Hematopoietic multipotent progenitor cell treated with erythropoietin and hydrocortisone succinate and interleukin-3 and kit ligand, for 8 days (in vitro differentiated cells): ENCODE measurements at regions not wholly inside any gene's neighbourhood (a gene's known extent, or its start where the extent isn't known, plus 50 kb on each side); places are given as distances from the start of the nearest gene placed in this dataset.
"Not testable (repeated sequence)": the region's sequence is repeated elsewhere in the genome, so short reads cannot be mapped to it uniquely, and the experiment has no call there.

Source experiments
- DNase-seq: peaks from one replicate; pipeline ENCODE4 v3.0.0-alpha.2; 2015

- DNase-seq, result no peak
These were observed 1534.0 kb upstream of the SPRY2 start for GRCh38 chr13:81874681-81875661.

DNA sequence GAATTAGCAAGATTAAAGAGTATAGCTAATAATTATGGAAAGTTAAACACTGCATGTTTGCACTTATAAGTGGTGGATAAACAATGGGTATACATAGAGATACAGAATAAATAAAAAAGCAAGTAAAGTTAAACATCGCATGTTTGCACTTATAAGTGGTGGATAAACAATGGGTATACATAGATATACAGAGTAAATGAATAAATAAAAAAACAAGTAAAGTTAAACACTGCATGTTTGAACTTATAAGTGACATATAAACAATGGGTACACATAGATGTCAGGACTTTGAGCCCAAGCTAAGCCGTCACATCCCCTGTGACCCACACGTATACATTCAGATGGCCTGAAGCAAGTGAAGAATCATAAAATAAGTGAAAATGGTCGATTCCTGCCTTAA is 1533.3 kb upstream of the SPRY2 start:
- DNase-seq, result no peak

DNA sequence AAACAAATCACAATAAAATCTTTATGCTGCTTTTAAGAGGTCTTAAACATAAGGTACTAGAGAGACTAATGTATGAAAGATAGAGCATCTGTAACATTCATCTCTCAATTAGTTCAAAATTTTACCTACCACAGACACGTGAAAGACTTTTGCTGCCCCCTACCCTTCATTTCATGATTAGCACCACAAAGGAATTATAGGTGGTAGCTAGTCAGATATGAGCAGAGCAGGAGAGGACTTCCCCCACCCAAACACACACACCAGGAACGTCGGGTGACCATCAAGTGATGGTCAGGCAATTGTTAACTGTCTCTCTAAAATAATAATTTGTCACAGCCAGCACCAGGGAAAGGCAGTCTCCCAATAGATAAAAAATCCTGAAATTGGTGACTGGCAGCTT is 1531.7 kb upstream of the SPRY2 start:
- DNase-seq, result no peak

DNA sequence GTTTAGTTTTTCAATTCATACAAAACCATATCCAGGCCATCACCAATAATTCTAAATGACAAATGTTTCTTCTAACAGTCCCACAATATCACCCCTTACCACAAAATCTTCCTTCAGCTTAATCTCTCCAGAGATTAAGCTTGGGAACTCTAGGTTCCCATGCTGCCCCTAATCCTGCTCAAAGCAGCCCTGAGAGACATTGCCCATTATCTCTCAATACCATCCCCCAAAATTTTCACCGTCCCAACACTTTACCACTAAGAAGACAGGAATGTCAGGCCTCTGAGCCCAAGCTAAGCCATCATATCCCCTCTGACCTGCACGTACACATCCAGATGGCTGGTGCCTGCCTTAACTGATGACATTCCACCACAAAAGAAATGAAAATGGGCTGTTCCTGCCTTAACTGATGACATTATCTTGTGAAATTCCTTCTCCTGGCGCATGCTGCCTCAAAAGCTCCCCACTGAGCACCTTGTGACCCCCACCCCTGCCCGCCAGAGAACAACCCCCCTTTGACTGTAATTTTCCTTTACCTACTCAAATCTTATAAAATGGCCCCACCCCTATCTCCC is 1530.9 kb upstream of the SPRY2 start:
- not testable (repeated sequence) for DNase-seq

DNA sequence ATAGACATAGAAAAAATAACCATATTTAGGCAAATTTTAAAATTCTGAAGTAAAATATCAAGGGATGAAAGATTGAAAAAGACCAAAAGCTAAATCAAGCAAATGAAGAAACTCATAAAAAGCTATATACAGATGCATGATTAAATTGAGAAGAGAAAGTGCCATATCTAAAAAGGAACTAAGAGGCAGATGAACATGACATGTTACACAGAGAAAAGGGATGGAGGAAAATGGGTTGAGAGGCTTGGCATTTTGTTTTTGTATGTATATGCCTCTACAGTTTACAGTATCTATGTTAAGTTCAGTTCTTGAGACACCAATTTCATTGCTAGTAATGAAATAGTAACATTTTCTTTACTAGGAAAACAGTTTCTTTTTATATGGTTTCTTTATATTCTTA is 1507.4 kb upstream of the SPRY2 start:
- DNase-seq, result no peak

DNA sequence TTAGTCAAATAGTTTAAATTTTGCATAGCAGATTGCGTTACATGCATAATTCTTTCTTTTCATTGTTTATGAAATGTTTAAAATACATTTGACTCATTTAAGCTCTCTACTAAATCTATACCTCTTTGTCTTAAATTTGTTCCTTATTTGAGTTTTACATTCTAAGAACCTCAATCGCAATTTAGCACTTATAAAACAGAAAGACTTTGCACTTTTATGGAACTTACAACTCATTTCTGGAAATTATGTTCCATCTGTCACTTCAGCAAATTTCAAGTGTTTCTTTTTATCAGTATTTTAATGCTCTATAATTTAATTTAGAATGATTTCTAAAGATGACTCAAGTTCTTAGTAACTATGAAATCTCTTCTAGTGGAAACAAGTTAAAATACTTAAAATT is 1505.8 kb upstream of the SPRY2 start:
- DNase-seq, result no peak

DNA sequence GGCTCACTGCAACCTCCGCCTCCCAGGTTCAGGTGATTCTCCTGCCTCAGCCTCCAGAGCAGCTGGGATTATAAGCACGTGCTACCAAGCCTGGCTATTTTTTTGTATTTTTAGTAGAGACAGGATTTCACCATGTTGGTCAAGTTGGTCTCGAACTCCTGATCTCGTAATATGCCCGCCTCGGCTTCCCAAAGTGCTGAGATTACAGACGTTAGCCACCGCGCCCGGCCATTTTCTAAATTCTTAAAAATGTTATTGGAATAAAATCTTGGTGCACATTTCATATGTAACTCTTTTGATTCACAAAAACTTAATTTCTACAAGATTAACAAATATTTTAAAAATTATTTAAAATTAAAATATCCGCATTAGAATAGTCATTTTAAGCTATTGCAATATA is 1480.3 kb upstream of the SPRY2 start:
- DNase-seq, result no peak

DNA sequence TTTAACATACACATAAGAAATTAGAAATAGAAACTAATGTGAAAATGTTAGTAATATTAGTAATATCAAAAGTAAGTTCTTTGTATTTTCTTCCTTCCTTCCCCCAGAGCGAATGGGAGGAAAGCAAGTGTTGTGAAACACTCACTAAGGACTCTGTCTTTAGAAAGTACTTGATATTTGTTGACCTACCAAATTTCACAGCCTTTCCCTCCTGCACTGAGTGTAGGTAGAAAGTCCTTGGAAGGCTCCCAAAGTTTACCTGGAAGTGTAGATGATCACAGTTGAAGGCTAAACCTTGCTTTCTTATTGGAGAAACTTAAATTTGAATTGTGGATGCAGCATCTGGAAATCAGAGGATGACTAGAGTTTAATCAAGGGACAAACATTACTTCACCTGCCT is 1459.5 kb upstream of the SPRY2 start:
- DNase-seq, result no peak

DNA sequence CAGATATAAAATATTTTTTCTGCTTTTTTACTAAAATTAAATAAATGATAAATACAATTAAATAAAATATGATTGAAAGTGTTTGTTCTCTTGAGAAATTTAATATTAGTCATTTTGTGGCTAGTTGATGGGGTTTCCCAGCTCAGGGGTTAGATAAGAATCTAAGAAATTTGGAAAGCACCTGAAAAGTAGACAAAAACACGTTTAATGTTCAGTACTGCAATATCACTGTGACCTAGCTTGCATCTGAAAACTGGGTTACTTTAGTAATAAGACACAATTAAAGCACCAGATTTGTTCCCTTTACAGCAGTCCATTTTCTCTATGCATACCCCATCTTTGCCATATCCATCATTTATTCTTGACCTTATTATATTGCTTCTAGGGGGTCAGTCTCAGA is 1454.8 kb upstream of the SPRY2 start:
- no peak for DNase-seq

- DNase-seq, result no peak
These were observed 1450.7 kb upstream of the SPRY2 start for GRCh38 chr13:81791641-81792040.

DNA sequence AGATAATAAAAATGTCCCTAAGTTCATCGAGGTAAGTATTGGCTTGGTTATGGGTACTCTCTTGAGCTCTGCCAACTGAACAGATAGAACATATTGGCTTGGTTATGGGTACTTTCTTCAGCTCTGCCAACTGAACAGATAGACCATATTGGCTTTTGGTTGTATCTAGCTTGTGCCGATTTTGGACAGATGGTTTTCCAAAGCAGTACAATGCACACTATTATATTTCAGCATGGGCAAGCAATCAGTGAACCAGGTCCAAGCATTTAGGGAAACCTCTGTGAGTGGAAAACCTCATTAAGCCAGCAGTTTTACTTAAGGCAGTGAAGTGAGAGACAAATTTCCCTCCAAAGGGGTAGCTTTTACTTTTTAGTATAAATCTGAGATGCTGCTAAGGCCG is 1440.5 kb upstream of the SPRY2 start:
- DNase-seq, result no peak

DNA sequence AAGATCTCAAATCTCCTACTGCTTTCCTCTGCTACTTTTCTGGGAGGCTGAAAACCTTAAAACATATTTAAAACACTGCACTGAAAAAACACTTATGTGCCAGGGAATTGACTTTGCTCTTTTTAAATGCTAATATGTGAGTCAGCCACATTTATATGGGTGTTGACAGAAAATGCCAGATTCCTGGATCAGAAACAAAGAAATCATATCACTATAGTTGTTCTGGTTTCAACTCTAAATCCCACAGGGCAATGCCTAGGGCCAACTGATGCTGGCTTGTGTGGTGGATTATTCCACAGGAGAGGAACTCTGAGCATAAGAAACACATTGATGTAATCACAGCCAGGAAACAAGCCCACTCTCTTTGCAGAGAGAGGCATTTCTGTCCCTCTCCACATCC is 1439.0 kb upstream of the SPRY2 start:
- DNase-seq, result no peak

- no peak for DNase-seq
These were observed 1437.4 kb upstream of the SPRY2 start for GRCh38 chr13:81778350-81778749.

- DNase-seq, result no peak
These were observed 1432.3 kb upstream of the SPRY2 start for GRCh38 chr13:81773263-81773662.

- DNase-seq, result no peak
These were observed 1431.0 kb upstream of the SPRY2 start for GRCh38 chr13:81771951-81772350.

DNA sequence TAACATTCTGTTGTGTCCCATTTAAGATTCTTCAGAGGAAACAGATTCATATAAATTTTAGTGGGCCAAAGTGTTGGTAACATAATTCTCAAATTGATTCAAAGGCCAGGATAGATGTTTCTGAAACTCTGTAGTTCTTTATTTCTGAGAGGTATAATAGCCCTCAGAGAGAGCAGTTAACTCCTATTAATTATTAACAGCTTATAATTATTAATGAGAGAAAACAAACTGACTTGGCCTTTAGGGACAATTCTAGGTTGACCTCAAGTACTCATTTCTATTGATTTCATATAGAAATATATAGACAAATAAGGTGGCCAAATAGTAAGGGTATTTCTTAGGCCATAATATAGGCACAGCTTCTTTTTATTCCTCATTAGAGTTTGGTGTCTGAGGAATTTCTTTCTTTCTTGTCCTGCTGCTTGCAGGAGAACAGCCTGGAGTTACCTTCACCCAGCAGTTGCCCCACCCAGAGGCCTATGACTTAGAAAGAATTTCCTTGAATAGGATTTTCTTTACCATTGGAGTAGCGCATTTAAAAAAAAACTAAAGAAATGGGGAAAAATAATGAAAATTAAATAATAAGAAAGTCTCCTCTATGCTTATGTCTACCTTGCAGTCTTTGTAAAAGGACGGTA is 1430.1 kb upstream of the SPRY2 start:
- no peak for DNase-seq

DNA sequence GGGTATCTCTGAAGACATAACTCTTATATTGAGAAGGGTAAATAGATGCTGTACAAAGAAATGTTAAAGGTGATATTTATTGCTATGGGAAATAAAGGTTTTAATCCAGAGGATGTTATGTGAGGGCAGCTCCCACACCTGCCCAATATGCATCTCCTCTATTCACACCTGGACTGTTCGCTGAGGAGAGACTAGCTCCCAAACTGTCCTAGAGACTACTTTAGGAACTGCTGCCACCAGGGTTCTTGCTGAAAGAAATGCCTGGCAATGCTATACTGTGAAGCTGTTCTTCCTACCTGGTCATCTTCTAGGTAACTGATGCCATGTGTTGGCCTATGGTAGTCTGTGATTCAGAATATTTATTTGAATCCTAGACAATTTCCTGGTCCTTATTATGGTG is 1421.5 kb upstream of the SPRY2 start:
- no peak for DNase-seq

DNA sequence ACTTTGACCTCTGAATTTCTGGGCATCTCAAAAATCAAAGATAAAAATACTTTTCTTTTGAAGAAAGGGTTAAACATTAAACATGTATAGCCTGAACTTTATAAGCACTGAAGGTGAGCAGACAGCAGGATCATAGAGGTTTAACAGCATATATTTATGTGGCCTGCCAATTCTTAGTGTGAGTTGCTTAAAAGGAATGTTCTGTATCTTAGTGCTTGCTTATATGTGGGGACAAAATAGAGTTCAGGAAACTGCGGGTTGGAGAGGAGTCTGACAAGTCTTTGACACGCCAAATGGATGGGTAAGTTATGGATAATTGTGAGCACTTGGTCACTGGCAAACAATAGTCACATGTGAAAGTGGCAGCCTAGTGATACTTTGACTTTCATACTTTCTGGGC is 1419.4 kb upstream of the SPRY2 start:
- no peak for DNase-seq

DNA sequence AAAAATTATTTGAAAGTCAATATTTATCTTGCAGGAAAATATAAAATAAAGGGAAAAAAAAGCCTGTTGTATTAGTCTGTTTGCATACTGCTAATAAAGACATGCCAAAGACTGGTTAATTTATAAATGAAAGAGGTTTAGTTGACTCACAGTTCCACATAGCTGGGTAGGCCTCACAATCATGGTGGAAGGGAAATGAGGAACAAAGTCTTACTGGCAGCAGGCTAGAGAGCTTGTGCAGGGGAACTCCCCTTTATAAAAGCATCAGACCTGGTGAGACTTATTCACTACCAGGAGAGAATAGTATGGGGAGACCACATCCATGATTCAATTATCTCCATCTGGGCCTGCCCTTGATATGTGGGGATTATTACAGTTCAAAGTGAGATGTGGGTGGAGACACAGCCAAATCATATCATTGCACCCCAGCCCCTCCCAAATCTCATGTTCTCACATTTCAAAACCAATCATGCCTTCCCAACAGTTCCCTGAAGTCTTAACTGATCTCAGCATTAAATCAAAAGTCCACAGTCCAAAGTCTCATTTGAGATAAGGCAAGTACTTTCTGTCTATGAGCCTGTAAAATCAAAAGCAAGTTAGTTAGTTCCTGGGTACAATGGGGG is 1416.5 kb upstream of the SPRY2 start:
- no peak for DNase-seq

DNA sequence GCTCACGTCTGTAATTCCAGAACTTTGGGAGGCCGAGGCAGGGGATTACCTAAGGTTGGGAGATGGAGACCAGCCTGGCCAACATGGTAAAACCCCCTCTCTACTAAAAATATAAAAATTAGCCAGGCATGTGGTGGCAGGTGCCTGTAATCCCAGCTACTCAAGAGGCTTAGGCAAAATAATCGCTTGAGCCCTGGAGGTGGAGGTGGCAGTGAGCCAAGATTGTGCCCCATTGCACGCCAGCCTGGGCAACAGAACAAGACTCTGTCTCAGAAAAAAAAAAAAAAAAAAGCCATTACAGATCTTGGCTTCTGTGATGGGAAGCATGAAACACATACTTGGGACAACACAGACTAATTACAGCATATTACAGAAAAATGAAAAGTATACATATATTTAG is 1404.5 kb upstream of the SPRY2 start:
- DNase-seq, result no peak

DNA sequence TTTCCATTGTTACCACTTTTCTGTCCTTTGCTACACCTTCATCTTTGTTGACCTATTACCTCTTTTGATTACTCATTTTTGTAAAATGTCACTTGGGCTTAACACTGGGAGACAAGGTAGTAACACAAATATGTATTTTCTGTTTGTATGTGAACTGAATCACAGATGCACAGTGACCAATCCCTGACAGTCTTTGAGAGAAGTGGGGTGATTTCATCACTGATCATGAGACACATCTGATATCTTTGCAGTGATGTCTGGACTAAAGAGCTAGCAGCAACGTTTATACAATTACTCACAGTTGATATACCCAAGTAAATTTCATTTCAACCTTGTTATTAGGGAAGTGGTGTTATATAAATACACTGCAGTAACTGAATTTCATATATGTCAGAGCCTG is 1397.4 kb upstream of the SPRY2 start:
- DNase-seq, result no peak

DNA sequence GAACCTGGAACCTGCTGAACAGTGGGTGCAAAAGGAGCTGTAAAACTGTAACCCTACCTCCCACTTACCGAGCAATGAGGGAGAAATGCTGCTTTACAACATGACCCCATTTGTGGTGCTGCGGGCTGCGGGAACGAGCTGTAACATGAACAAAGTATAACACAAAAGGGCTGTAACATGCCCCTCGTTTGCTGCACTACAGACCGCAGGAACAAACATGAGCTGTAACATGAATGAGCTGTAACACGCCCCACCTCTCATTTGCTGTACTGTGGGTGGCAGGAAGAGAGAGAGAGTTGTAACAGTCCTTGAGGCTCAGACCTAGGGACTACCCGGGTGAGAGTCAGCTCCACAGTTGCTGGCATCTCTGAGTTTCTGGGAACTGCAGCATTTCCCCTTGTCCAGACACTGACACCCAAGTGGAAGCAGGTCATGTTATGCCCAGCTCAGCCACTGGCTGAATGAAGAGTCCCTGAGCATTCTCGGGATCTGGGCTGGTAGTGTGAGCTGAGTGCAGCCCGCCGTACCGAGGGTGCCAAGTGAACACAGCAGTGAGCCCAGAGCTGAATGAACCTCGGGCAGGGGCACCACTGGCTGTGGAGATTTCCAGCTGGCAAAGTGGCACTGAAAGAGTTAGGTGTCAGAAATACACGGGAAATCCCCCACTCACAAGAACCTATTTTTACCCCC is 1385.3 kb upstream of the SPRY2 start:
- no peak for DNase-seq

DNA sequence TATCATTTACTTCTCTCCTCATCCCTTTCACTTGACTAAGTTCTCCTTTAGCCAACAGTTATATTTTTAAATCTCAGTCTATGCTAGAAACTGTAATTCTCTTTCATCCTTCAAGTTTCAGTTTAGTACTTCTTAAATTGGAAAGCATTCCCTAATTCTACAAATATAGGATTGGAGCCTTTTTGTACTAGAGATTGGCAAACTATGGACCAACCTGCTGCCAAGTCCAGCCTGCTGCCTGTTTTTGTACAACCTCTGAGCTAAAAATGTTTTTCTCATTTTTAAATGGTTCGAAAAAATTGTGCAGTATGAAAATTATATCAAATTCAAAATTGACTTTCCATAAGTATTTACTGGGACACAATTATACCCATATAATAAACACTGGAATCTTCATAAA is 1381.5 kb upstream of the SPRY2 start:
- DNase-seq, result no peak
